ENCODE measurements at regions not wholly inside any gene's neighbourhood (a gene's known extent, or its start where the extent isn't known, plus 50 kb on each side); places are given as distances from the start of the nearest gene placed in this dataset.

DNA sequence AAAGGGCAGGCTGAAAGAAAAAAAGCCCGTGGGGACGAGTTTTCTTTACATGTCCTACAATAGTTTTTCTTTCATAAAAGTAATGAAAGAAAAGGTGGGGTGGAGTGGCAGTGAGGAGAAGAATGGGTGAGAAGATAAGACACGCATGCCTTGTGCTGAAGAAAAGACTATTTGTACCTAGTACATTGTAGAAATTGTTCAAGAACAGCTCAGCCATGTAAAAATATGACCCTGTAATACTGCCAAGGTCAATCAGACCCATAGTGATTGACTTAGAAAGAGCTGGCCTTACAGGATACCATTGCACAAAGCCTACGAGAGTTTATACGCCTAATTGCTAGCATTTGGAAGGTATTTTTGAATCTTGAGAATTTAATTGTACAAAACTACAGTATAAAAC, 126.0 kb upstream of the NRIP1 start:
- TF ChIP-seq, protein P1, sequence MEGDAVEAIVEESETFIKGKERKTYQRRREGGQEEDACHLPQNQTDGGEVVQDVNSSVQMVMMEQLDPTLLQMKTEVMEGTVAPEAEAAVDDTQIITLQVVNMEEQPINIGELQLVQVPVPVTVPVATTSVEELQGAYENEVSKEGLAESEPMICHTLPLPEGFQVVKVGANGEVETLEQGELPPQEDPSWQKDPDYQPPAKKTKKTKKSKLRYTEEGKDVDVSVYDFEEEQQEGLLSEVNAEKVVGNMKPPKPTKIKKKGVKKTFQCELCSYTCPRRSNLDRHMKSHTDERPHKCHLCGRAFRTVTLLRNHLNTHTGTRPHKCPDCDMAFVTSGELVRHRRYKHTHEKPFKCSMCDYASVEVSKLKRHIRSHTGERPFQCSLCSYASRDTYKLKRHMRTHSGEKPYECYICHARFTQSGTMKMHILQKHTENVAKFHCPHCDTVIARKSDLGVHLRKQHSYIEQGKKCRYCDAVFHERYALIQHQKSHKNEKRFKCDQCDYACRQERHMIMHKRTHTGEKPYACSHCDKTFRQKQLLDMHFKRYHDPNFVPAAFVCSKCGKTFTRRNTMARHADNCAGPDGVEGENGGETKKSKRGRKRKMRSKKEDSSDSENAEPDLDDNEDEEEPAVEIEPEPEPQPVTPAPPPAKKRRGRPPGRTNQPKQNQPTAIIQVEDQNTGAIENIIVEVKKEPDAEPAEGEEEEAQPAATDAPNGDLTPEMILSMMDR (IDR thresholded peaks at IDR 0.05), result no peak
- TF ChIP-seq ZFX (IDR thresholded peaks at IDR 0.05; ENCODE audit: borderline replicate concordance), result no peak
